ENCODE measurements at regions not wholly inside any gene's neighbourhood (a gene's known extent, or its start where the extent isn't known, plus 50 kb on each side); places are given as distances from the start of the nearest gene placed in this dataset.

DNA sequence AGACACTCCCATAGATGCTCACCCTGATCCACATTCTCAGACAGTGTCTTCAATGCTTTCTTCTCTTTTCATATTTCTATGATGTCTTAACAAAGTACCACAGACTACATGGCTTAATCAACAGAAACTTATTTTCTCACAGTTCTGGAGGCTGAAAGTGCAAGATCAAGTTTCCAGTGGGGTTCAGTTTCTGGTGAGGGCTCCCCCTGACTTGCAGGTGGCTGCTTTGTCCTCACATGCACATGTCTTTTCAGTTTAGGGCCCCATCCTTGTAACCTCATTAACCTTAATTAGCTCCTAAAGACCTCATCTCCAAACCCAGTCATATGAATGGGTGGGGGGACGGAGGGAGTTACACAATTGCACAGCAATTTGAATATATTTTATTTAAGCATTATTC lies 335.8 kb downstream of the AASDHPPT start:
- no peak for TF ChIP-seq POLR2A (IDR thresholded peaks at IDR 0.05)
- TF ChIP-seq, protein P1, sequence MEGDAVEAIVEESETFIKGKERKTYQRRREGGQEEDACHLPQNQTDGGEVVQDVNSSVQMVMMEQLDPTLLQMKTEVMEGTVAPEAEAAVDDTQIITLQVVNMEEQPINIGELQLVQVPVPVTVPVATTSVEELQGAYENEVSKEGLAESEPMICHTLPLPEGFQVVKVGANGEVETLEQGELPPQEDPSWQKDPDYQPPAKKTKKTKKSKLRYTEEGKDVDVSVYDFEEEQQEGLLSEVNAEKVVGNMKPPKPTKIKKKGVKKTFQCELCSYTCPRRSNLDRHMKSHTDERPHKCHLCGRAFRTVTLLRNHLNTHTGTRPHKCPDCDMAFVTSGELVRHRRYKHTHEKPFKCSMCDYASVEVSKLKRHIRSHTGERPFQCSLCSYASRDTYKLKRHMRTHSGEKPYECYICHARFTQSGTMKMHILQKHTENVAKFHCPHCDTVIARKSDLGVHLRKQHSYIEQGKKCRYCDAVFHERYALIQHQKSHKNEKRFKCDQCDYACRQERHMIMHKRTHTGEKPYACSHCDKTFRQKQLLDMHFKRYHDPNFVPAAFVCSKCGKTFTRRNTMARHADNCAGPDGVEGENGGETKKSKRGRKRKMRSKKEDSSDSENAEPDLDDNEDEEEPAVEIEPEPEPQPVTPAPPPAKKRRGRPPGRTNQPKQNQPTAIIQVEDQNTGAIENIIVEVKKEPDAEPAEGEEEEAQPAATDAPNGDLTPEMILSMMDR (IDR thresholded peaks at IDR 0.05), result no peak
- no peak for TF ChIP-seq POLR2AphosphoS5 (IDR thresholded peaks at IDR 0.05)

Data from prostate gland (tissue), 2 donors.